ENCODE measurements at regions not wholly inside any gene's neighbourhood (a gene's known extent, or its start where the extent isn't known, plus 50 kb on each side); places are given as distances from the start of the nearest gene placed in this dataset.

DNA sequence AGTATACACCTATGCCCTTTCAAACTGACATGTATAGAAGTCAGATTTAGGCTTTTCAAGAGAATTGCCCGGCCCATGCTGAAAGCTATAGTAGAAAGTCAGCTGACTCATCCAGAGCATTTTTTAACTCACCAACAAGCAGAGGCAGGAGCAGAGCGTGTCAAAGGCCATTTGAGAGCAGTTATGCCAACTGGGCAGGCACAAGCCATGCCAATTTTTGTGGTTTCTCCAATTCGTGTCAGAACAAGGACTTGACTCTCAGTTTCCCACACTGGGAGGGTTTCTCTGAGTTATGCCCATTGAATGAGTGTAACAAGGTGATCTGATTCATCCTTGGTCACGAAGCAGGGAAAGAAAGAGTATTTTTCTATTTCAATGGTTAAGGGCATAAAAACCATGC, 403.3 kb upstream of the THBS1 start:
- DNase-seq (ENCODE audit: extremely low spot score, insufficient read length, low read depth) (no peak), FAIRE-seq (no peak)

- FAIRE-seq: no peak
- no peak for DNase-seq (ENCODE audit: extremely low spot score, insufficient read length, low read depth)
Measured at GRCh38 chr15:39180030-39180429, 400.8 kb upstream of the THBS1 start.

- DNase-seq (ENCODE audit: extremely low spot score, insufficient read length, low read depth) (no peak), FAIRE-seq (no peak)
Measured at GRCh38 chr15:39180483-39180933, 400.4 kb upstream of the THBS1 start.

- no peak for FAIRE-seq
- no peak for DNase-seq (ENCODE audit: extremely low spot score, insufficient read length, low read depth)
Measured at GRCh38 chr15:39181056-39181747, 399.7 kb upstream of the THBS1 start.

GRCh38 chr15:39181940-39182339, 398.9 kb upstream of the THBS1 start:
- FAIRE-seq (no peak), DNase-seq (ENCODE audit: extremely low spot score, insufficient read length, low read depth) (no peak)

- FAIRE-seq (no peak), DNase-seq (ENCODE audit: extremely low spot score, insufficient read length, low read depth) (no peak)
Measured at GRCh38 chr15:39183164-39183881, 397.6 kb upstream of the THBS1 start.

DNA sequence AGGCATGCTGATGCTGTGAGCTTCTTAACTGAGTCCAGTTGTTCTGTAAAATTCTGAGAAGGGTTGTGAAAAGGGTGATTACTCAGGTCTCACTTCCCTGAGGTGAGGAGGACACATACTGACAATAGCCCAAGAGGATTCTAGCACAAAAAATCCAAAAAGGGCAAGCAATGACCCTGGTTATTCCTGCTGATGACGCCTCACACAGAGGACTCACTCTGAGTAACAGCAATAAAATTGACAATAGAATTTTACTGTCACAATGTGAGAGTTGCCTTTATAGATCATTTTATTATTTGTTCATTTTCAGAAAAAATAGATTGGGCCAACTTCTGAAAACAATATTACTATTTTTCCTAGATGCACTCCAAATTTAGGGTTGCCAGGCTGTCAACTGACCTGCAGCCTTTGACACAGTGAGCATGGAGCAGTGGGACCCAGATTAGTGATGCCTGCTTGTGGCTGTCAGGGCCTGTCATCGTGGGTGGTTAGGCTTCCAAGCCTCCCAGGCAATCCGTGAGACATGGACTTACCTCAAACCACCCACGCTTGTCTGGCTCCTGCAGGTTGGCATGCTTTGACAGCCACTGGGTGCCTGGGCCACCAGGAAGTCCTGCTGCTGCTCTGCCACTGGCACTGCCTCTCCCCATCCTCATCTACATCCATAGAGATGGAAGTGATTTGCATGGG, 396.0 kb upstream of the THBS1 start:
- no peak for DNase-seq (ENCODE audit: extremely low spot score, insufficient read length, low read depth)
- no peak for FAIRE-seq

GRCh38 chr15:39188314-39188713, 392.6 kb upstream of the THBS1 start:
- FAIRE-seq: no peak
- no peak for DNase-seq (ENCODE audit: extremely low spot score, insufficient read length, low read depth)

- no peak for DNase-seq (ENCODE audit: extremely low spot score, insufficient read length, low read depth)
Measured at GRCh38 chr15:39188930-39189329, 391.9 kb upstream of the THBS1 start.

GRCh38 chr15:39191871-39192291, 389.0 kb upstream of the THBS1 start:
- DNase-seq (ENCODE audit: extremely low spot score, insufficient read length, low read depth): no peak
- no peak for FAIRE-seq

More at GRCh38 chr15:39188930-39189329, 391.9 kb upstream of the THBS1 start:
- FAIRE-seq: no peak

DNA sequence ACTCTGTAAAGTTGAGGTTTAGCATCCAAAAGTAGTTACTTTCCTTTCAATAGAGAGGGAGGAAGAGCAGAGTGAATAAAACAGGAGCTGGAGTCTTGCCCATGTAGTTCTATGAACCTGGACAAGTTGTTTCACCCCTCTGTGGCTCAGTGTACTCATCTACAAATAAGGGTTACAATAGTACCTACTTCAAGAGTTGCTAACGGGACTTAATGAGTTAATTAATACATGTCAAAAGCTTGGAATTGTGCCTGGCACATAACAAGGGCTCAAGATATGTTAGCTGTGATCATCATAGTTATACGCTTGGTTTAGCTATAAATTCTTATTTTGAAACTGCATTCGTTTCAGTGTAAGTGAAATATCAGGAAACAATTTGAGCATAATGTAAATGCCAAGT, 388.5 kb upstream of the THBS1 start:
- no peak for FAIRE-seq

DNA sequence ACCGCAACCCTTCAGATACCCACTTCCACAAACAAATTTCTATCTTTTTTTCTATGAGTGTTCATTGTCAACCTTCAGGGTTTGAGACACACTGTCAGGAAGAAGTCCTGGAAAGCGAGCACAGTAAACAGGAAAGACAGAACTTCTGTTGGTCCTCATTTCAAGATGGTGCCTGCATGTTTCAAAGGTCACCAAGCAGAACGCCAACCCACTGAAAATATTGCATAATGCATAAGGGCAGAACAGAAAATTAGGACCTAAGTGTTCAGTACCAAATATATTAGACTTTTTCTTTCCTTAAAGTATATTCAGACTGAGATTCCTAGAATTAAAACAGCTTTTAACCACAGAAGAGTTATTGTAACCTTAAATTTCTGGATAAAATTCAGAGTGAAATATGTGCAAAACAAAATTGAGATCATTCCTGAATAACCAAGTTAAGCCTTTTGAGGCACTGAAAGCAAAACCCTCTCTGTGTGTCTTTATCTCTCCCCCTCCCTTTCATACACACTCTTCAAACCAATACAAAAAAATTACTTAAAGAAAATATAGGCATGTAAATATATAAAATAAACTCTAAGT, 387.8 kb upstream of the THBS1 start:
- no peak for DNase-seq (ENCODE audit: extremely low spot score, insufficient read length, low read depth)
- FAIRE-seq: no peak

More for the DNA sequence above, 388.5 kb upstream of the THBS1 start:
- DNase-seq (ENCODE audit: extremely low spot score, insufficient read length, low read depth): no peak

DNA sequence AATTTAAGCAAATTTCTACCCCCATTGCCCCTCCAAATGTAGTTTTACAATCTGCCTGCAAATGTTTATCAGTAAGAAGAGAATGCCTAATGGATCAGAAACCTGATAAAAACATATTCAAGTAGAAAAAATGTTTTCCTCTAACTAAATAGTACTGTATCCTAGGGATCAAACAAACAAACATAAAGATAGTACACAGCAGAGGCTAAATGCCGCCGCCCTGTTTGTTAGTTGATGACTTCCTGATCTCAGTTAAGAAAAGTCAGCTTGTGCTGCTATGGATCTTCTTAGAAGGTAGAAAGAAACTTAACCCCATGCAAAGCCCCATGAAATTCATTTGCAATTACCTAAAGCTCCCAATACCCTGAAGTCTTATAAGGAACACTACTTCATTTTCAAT, 387.3 kb upstream of the THBS1 start:
- no peak for DNase-seq (ENCODE audit: extremely low spot score, insufficient read length, low read depth)
- FAIRE-seq: no peak

- FAIRE-seq (no peak), DNase-seq (ENCODE audit: extremely low spot score, insufficient read length, low read depth) (no peak)
Measured at GRCh38 chr15:39194106-39194830, 386.6 kb upstream of the THBS1 start.

- no peak for DNase-seq (ENCODE audit: extremely low spot score, insufficient read length, low read depth)
- FAIRE-seq: no peak
Measured at GRCh38 chr15:39195961-39196486, 384.9 kb upstream of the THBS1 start.

DNA sequence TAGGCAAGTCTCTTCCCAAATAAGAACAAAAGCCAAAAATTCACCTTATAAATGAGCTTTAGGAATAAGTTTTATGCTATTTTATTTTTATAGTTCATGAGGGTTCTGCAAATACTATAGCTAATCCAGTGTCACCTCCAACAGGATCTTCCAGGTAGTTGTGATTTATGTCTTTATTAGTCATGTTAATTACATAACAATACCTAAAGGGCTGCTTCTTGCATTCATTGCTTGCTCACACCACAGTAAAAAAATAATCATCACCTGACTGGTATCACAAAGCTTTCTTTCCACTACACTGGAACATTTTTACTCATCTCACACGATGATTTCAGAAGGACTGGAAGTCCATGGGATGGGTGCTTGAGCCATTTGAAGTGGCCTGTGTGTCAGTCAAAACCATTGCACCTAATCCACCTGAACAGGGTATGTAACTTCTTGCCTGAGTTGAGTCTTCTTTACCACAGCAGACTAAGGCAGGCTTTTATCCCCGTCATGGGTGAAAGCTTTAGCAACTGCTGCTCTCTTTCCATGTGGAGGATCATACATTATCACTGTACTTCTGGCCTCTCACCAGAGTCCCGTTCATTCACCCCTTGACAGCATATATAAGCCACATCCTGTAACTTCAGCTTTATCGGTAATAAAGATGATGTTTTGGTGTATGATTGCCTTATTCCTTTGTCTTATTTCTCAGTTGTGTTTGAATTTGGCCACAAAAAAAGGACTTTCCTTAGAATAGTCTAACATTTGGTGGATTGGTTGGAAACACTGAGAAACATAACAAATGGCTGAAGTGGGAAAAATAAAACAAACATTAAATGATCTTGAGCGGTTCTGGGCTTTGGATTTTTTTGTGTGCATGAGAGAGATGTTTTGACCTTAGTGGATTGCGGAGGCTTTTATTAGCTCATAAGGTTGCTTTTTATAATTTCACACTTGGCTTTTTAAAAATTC, 382.6 kb upstream of the THBS1 start:
- DNase-seq (ENCODE audit: extremely low spot score, insufficient read length, low read depth): no peak
- FAIRE-seq: no peak

GRCh38 chr15:39199076-39199475, 381.8 kb upstream of the THBS1 start:
- DNase-seq (ENCODE audit: extremely low spot score, insufficient read length, low read depth) (no peak), FAIRE-seq (no peak)

GRCh38 chr15:39200586-39200985, 380.3 kb upstream of the THBS1 start:
- FAIRE-seq (no peak), DNase-seq (ENCODE audit: extremely low spot score, insufficient read length, low read depth) (no peak)

DNA sequence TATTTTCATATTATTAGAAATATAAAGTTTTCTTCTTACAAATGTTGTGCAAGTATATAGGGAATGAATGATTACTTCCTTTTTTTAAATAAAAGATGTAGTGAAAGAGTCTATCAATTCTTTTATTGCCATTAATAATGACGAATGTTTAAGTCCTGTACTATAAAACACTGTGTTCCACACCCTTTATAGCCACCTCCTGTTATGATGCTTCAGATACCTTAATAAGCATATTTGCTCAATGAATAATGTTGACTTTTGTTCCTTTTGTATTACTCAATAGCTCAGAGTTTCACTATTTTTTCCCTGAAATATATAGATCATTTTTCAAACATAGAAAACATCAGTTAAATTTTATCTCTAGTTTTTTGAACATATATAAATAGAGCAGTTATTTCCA, 378.2 kb upstream of the THBS1 start:
- FAIRE-seq (no peak), DNase-seq (ENCODE audit: extremely low spot score, insufficient read length, low read depth) (no peak)

All from GM18507 (cell line).